ENCODE measurements at regions not wholly inside any gene's neighbourhood (a gene's known extent, or its start where the extent isn't known, plus 50 kb on each side); places are given as distances from the start of the nearest gene placed in this dataset.

DNA sequence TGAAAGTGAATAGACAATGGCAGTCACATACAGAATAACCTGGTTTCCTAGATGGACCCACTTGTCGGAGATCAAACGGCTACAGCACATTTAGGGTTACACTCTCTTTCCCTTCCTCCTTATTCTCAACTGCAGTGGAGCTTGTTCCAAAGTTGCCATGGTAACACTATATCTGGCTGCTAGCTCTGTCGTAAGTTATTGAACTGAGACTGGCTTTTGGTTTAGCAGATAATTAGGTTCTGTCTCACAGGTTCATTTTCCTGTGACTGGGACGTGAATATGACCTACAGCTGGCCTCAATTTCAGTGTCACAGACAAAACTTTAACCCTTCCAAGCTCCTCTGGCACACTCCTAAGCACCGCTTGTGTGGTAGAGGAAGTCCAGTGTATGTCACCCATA, 875.8 kb downstream of the USP25 start:
- H3K4me3 ChIP-seq (ENCODE audit: low read depth, low read length) = no peak overlapping the region

GRCh38 chr21:16606271-16606670, 876.5 kb downstream of the USP25 start:
- H3K4me3 ChIP-seq (ENCODE audit: low read depth, low read length) = no peak overlapping the region

- no peak overlapping the region for H3K4me3 ChIP-seq (ENCODE audit: low read depth, low read length)
Observed at GRCh38 chr21:16608209-16608830, 878.5 kb downstream of the USP25 start.

DNA sequence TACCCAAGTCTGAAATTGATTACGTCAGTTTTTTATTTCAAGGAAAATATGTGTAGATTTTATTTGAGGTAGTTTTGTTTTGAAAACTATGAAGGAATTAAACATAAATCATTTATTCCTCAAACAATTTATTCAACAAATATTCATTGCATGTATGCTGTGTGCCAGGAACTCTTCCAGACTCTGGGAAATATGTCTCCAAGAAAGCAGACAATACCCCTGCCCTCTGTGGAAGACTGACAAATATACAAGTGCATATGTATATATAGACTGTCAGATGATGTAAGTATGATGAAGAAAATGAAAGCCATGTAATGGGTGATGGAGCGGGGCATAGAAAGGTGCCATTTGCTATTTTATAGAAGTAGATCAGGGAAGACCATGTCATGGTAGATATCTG, 889.5 kb downstream of the USP25 start:
- H3K4me3 ChIP-seq (ENCODE audit: low read depth, low read length) = no peak overlapping the region

DNA sequence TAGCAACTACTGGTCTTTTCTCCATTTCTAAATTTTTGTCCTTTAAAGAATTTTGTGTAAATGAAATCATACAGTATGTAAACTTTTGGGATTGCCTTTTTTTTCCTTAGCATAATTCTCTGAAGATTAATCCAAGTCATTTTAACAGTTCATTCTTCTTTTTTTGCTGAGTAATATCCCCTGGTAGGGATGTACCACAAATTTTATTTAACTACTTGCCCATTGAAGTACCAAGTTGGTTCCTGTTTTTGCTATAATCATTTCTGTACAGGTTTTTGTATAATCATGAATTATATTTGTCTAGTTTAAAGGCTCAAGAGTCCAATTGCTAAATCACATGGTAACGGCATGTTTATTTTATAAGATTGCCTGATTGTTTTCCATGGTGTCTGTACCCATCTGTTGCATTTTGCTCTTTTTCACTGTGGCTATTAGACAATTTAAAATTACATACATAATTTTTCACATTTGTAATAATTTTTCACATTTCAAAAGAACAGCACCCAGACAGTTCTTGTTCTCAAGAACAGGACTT, 891.1 kb downstream of the USP25 start:
- H3K4me3 ChIP-seq (ENCODE audit: low read depth, low read length) = no peak overlapping the region

DNA sequence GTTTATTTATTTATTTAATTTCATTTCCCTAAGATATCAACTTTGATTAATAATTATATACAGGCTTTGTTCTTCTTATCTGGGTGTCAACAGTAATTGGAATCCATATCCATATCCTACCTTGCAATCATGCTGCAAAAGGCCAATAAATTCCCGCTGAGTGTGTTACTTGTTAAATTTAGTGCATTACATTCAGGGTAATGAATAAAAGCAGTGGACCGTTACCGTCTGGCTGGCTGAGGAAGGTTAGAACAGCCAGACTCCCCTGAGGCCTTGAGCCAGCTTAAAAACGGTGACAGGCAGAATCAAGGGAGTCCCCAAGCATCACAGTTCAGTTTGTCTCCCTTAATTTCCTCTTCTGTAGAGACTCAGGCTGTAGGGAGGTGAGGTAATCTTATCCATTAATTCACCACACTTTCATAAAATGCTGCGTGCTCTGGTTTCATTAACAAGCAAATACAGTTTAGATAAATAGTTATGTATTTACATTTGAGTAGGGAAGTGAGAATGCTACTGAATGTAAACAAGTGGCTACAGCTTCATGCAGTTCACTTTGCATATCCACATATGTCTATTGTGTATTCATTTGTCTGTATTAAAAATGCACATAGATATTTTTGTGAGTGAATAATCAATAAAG, 888.2 kb upstream of the CXADR start:
- no peak overlapping the region for H3K4me3 ChIP-seq (ENCODE audit: low read depth, low read length)

GRCh38 chr21:16625491-16625890, 887.4 kb upstream of the CXADR start:
- H3K4me3 ChIP-seq (ENCODE audit: low read depth, low read length) = no peak overlapping the region

GRCh38 chr21:16633831-16634459, 878.9 kb upstream of the CXADR start:
- no peak overlapping the region for H3K4me3 ChIP-seq (ENCODE audit: low read depth, low read length)

DNA sequence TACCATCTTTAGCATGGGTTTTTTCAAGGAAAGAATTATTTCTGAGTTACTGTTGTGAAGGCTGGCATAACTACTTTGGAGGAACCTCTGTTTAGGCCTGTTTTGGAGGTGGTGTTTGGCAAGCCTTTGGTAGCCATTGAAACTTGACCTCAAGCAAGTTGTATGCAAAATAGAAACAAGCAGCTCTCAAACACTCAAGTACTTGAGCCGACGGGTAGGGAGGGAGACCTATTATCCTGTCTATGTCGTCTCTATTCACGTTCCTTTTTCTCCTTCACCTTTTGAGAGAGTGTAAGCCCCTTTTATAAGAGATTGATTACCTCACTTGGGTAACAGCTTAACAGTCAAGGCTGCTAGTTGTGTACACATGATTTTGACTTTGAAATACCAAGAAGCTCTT, 878.3 kb upstream of the CXADR start:
- H3K4me3 ChIP-seq (ENCODE audit: low read depth, low read length) = no peak overlapping the region

GRCh38 chr21:16640297-16641027, 872.4 kb upstream of the CXADR start:
- no peak overlapping the region for H3K4me3 ChIP-seq (ENCODE audit: low read depth, low read length)

DNA sequence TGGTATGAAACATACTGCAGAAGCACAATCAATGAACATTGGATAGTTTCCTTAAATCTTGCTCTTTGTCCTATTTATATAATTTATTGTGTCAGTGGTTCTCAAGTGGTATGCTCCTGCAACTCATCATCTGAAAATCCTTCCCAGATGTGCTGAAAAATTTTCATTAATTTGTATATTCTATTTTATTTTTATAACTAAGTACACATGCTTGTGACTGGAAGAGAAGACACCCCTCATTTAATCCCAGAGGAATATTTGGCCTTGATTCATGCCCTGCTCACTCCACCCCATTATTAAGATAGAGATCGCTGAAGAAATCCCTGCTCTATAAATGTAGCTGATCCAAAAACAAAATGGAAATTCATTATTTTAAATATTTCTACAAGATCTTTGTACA, 870.5 kb upstream of the CXADR start:
- no peak overlapping the region for H3K4me3 ChIP-seq (ENCODE audit: low read depth, low read length)

GRCh38 chr21:16644685-16645084, 868.2 kb upstream of the CXADR start:
- no peak overlapping the region for H3K4me3 ChIP-seq (ENCODE audit: low read depth, low read length)

DNA sequence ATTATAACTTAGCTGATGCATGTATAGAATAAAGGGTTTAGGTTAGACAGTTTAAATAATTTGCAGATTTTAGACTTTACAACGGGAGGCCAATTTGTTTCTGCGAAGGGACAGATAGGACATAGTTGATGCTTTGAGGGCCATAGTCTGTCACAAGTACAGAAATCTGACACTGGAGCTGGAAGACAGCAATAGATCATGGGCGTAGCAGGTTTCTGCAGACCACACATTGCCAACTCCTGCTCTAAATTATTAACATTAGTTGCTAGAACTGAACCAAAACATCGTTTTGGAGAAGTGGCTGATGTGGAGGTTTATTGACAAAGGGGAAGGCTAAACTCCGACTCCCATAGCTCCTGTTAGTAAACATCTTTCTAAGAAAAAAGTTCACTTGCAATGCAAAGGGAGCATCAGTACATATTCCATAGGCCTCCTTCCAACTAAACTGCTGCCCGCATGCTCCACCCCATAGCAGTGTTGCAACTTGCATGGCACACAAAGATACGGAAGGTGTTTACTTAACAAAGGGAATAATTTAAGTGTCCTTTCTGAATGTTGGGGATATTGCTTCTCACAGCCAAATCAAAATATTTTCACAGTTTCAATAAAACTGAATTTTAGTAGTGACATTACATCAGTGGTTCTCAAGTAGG, 862.0 kb upstream of the CXADR start:
- H3K4me3 ChIP-seq (ENCODE audit: low read depth, low read length) = no peak overlapping the region

- no peak overlapping the region for H3K4me3 ChIP-seq (ENCODE audit: low read depth, low read length)
Observed at GRCh38 chr21:16651956-16652355, 860.9 kb upstream of the CXADR start.

GRCh38 chr21:16663436-16663835, 849.4 kb upstream of the CXADR start:
- H3K4me3 ChIP-seq (ENCODE audit: low read depth, low read length) = no peak overlapping the region

GRCh38 chr21:16667395-16667794, 845.4 kb upstream of the CXADR start:
- H3K4me3 ChIP-seq (ENCODE audit: low read depth, low read length) = no peak overlapping the region

- H3K4me3 ChIP-seq (ENCODE audit: low read depth, low read length) = no peak overlapping the region
Observed at GRCh38 chr21:16674949-16675348, 837.9 kb upstream of the CXADR start.

DNA sequence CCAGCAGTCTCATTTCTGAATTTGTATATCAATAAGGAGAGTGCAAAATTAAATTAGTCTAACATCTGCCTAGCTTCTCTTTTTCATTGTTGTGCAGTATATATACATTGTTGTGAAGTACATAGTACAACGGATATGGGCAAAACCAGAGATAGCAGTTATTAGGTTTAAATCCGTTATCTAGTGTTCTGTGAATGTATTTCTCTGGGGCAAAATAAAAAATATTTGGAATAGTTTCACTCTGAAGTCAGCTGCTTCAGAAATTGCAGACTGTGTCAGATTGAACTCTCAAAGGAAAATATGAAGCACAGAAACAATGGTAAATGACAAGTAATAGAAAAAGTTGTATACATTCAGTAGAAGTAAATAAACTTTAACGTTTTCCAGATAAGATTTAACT, 836.5 kb upstream of the CXADR start:
- no peak overlapping the region for H3K4me3 ChIP-seq (ENCODE audit: low read depth, low read length)

DNA sequence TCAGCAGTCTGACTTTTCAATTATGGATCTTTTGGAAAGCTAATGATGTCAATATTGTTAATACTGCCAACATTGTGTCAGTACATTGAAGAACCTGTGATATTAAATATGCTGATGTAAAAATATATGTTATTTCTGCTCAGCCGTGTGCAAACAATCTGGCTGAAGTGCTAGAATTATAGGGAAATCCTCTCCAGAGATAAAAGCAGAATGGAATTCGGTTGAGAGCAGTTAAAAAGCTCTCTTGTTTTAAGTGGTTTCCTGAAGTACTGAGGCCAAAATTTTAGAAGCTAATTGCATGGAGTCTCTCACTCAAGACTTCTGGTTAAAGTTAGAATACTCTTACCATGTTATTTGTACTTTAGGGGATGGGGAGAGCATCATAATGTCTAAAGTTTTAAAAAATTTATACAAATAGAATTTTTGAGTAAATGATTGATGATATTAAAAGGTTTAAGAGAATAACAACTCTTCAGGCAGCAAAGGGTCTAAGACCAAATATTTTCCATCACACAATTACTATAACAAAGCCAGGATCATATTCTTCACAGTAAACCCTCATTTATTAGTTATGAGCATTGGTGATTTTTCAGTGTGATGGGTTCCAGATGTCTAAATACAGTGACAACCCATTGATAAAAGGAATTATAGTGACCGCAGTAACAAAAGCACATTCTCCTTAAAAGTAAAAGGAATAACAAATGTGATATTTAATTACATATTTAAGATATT, 834.2 kb upstream of the CXADR start:
- H3K4me3 ChIP-seq (ENCODE audit: low read depth, low read length) = no peak overlapping the region

DNA sequence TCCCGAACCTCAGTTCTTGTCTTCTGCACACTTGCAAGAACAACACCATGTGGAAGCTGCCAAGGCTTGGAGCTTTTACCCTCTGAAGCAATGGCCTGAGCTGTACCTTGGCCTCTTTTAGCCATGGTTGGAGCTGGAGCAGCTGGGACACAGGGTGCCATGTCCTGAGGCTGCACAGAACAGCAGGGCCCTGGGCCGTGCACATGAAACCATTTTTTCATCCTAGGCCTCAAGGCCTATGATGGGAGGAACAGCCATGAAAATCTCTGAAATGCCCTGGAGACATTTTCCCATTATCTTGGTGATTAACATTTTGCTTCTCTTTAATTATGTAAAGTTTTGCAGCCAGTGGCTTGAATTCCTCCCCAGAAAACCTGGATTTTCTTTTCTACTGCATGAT, 817.8 kb upstream of the CXADR start:
- H3K4me3 ChIP-seq (ENCODE audit: low read depth, low read length) = no peak overlapping the region

Measured in iPS-11a (cell line).